B cell (primary cell): ENCODE measurements at regions not wholly inside any gene's neighbourhood (a gene's known extent, or its start where the extent isn't known, plus 50 kb on each side); places are given as distances from the start of the nearest gene placed in this dataset.

ENCODE experiments used
- ATAC-seq: fragments of 200-7000 bp; cut with Tn5 transposase; one replicate; pipeline ENCODE4 v1.10.0; 2021; ENCODE audit warnings: low read depth, mild to moderate bottlenecking, moderate number of reproducible peaks, moderate library complexity
- CTCF ChIA-PET: fragments of 350-600 bp; sonication (Branson Sonifier 250); formaldehyde crosslinking; loops from one replicate; lab custom pipeline; 2021; ENCODE audit warnings: antibody characterized with exemption, inconsistent platforms; lab: Charles Lee
- POLR2A ChIA-PET: fragments of 350-600 bp; sonication (Branson Sonifier 250); formaldehyde crosslinking; loops from one replicate; lab custom pipeline; 2021; ENCODE audit warnings: antibody characterized with exemption; lab: Charles Lee
- DNase-seq: peaks from one replicate; pipeline ENCODE4 v3.0.0; 2013
- H2AFZ ChIP-seq: 2 replicates; pipeline ENCODE4 v1.6.1; 2012; ENCODE audit warnings: mild to moderate bottlenecking, low read depth, low read length; ENCODE audit not compliant: insufficient read depth, poor library complexity, severe bottlenecking
- H3K27ac ChIP-seq, 2 donors: 1 replicate in 1 of 2; 2 replicates in 1 of 2; pipeline ENCODE4 v1.5.1; 2012 to 2013; ENCODE audit warnings: low read length in 2 of 2, mild to moderate bottlenecking in 2 of 2, moderate library complexity in 1 of 2
- H3K27me3 ChIP-seq, 4 experiments: fragments of 200-600 bp in 1 of 4; sonication (generic) in 1 of 4; replicated peaks in 1 of 4; 1 replicate in 2 of 4; 2 replicates in 2 of 4; pipeline versions ENCODE4 v1.6.1 to v1.7.0; 2013 to 2016; ENCODE audit warnings: low read length in 3 of 4, mild to moderate bottlenecking in 2 of 4, mixed read lengths in 1 of 4, moderate library complexity in 1 of 4; ENCODE audit not compliant: insufficient read depth in 4 of 4, control insufficient read depth in 3 of 4; ENCODE audit errors: control extremely low read depth in 1 of 4
- H3K36me3 ChIP-seq, 2 experiments: replicated peaks in 1 of 2; 1 replicate in 1 of 2; 2 replicates in 1 of 2; pipeline versions ENCODE4 v1.6.1 to v1.7.1; 2013; ENCODE audit warnings: low read length in 1 of 2; ENCODE audit not compliant: insufficient read depth in 2 of 2, control insufficient read depth in 1 of 2; ENCODE audit errors: control extremely low read depth in 1 of 2, extremely low read depth in 1 of 2
- H3K4me1 ChIP-seq, 2 donors: fragments of 200-600 bp in 1 of 2; sonication (generic) in 1 of 2; 1 replicate in 1 of 2; 2 replicates in 1 of 2; pipeline versions ENCODE4 v1.5.1 to v1.6.1; 2013 to 2017; ENCODE audit warnings: low read length in 2 of 2; ENCODE audit not compliant: control insufficient read depth in 2 of 2, insufficient read depth in 2 of 2
- H3K4me2 ChIP-seq: replicated peaks from 2 replicates; pipeline ENCODE3; 2012; ENCODE audit warnings: mild to moderate bottlenecking, low read depth, low read length; ENCODE audit not compliant: poor library complexity, severe bottlenecking
- H3K4me3 ChIP-seq, 5 experiments: fragments of 200-600 bp in 1 of 5; sonication (generic) in 1 of 5; 1 replicate in 3 of 5; 2 replicates in 2 of 5; pipeline versions ENCODE4 v1.5.1 to v1.7.0; 2011 to 2016; ENCODE audit warnings: low read length in 4 of 5, mild to moderate bottlenecking in 4 of 5, low read depth in 2 of 5, control low read depth in 1 of 5, moderate library complexity in 1 of 5; ENCODE audit not compliant: insufficient read depth in 1 of 5; ENCODE audit errors: control extremely low read depth in 1 of 5, extremely low read depth in 1 of 5
- H3K79me2 ChIP-seq: fragments of 200-600 bp; sonication (generic); one replicate; pipeline ENCODE4 v1.6.0; 2016; ENCODE audit warnings: low read length; ENCODE audit not compliant: control insufficient read depth, insufficient read depth
- H3K9ac ChIP-seq: fragments of 200-600 bp; sonication (generic); 2 replicates; pipeline ENCODE4 v1.6.1; 2017; ENCODE audit warnings: mild to moderate bottlenecking, low read length, moderate library complexity
- H3K9me3 ChIP-seq, 3 donors: one replicate each; pipeline versions ENCODE4 v1.6.1 to v1.7.1; 2013; ENCODE audit warnings: low read length in 2 of 3; ENCODE audit not compliant: control insufficient read depth in 2 of 3, insufficient read depth in 1 of 3; ENCODE audit errors: control extremely low read depth in 1 of 3
- H4K20me1 ChIP-seq: 2 replicates; pipeline ENCODE4 v1.6.0; 2012; ENCODE audit warnings: mild to moderate bottlenecking, low read length; ENCODE audit not compliant: insufficient read depth, control insufficient read depth, poor library complexity, severe bottlenecking
- H3K27ac Mint-ChIP-seq: one replicate; pipeline ENCODE4 v1.8.0; 2021; ENCODE audit warnings: mixed read lengths
- H3K27me3 Mint-ChIP-seq: one replicate; pipeline ENCODE4 v1.8.0; 2021; ENCODE audit warnings: mixed read lengths
- H3K4me1 Mint-ChIP-seq: one replicate; pipeline ENCODE4 v1.8.0; 2021; ENCODE audit warnings: mixed read lengths
- H3K4me3 Mint-ChIP-seq: one replicate; pipeline ENCODE4 v1.8.0; 2021; ENCODE audit warnings: mixed read lengths
- H3K9me3 Mint-ChIP-seq: one replicate; pipeline ENCODE4 v1.8.0; 2022; ENCODE audit warnings: mixed read lengths; ENCODE audit not compliant: insufficient read depth
- CTCF ChIP-seq: fragments of 200-600 bp; IDR thresholded peaks from one replicate; pipeline ENCODE4 v1.8.0; 2022; ENCODE audit warnings: antibody characterized with exemption, mild to moderate bottlenecking
- EZH2 ChIP-seq: IDR thresholded peaks from 2 replicates; pipeline ENCODE4 v1.6.1; 2012; ENCODE audit warnings: borderline replicate concordance, low read depth, mild to moderate bottlenecking, moderate library complexity, low read length; ENCODE audit not compliant: insufficient read depth, poor library complexity, severe bottlenecking
- WGBS: methylation state at CpG from one replicate; pipeline ENCODE4 v1.1.5; 2013; ENCODE audit warnings: missing lambda C conversion rate; ENCODE audit not compliant: insufficient coverage; 5-methylcytosine and 5-hydroxymethylcytosine counted together
- intact Hi-C: fragments of 100-400 bp; cut with micrococcal nuclease; formaldehyde crosslinking; loops from one replicate; pipeline ENCODE4 v1.10.0; 2022

GRCh38 chr2:187188783-187189631 is 259.0 kb downstream of the CALCRL start:
- DNase-seq: no peak
- no CpG with 5 or more reads among the region's 4 CpGs for WGBS
- H2AFZ ChIP-seq: no peak overlapping the region
- Mint-ChIP-seq H3K4me3 (no peak overlapping the region), H3K9me3 (no peaks in the 10 kb centered on the region), H3K27me3 (no peaks in the 10 kb centered on the region), H3K27ac (no peak overlapping the region), H3K4me1 (no peaks in the 10 kb centered on the region)
- CTCF ChIA-PET: no interaction called here
- POLR2A ChIA-PET: no interaction called here
- no peak overlapping the region for H3K4me3 ChIP-seq
- H3K4me1 ChIP-seq: no peaks in the 10 kb centered on the region
- H3K79me2 ChIP-seq: no peaks in the 10 kb centered on the region
- no peaks in the 10 kb centered on the region for H3K36me3 ChIP-seq
- H3K27me3 ChIP-seq: no peaks in the 10 kb centered on the region
- intact Hi-C loops: no loop called here
- H3K9me3 ChIP-seq: no peaks in the 10 kb centered on the region
- no peak overlapping the region for H3K4me2 ChIP-seq
- no peak overlapping the region for H3K27ac ChIP-seq
- no peaks in the 10 kb centered on the region for H4K20me1 ChIP-seq
- no peak overlapping the region for H3K9ac ChIP-seq
- no peak for ATAC-seq
- no peak for TF ChIP-seq EZH2
- no peak for TF ChIP-seq CTCF

GRCh38 chr2:187187519-187187918 is 260.5 kb downstream of the CALCRL start:
- POLR2A ChIA-PET: no interaction called here
- intact Hi-C loops: no loop called here

More at GRCh38 chr2:187187519-187187918, 260.5 kb downstream of the CALCRL start:
- Histone ChIP-seq H3K9ac (no peak overlapping the region), H3K79me2 (no peaks in the 10 kb centered on the region), H2AFZ (no peak overlapping the region), H3K27ac (no peak overlapping the region), H3K27me3 (no peaks in the 10 kb centered on the region), H3K4me2 (no peak overlapping the region), H3K36me3 (no peaks in the 10 kb centered on the region), H3K4me3 (no peak overlapping the region), H4K20me1 (no peaks in the 10 kb centered on the region), H3K4me1 (no peaks in the 10 kb centered on the region), H3K9me3 (no peaks in the 10 kb centered on the region)
- no peaks in the 10 kb centered on the region for H3K27me3 Mint-ChIP-seq
- CTCF ChIA-PET: no interaction called here
- no peak overlapping the region for H3K27ac Mint-ChIP-seq
- no peak for ATAC-seq
- no peak overlapping the region for H3K4me3 Mint-ChIP-seq
- H3K9me3 Mint-ChIP-seq: no peaks in the 10 kb centered on the region
- TF ChIP-seq EZH2: no peak
- no peak for TF ChIP-seq CTCF
- no peak for DNase-seq
- H3K4me1 Mint-ChIP-seq: no peaks in the 10 kb centered on the region
